ENCODE measurements at regions not wholly inside any gene's neighbourhood (a gene's known extent, or its start where the extent isn't known, plus 50 kb on each side); places are given as distances from the start of the nearest gene placed in this dataset.

DNA sequence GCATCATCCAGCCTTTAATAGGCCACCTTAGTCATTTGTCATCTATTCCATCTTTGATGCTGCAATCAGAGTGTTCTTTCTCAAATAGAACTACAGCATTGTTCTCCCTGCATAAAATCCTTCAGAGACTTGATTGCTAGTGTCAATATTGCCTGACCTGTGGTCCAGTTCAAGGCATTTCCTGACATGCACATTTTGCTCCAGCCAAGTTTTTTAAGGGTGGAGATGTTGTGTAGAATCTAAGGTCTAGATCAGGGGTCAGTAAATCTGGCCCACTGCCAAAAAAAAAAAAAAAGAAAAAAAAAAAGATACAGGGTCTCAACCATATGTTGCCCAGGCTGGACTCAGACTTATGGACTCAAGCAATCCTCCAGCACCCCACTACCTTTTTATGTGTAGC is 354.4 kb downstream of the FRK start:
- no peak for DNase-seq (ENCODE audit: low read depth, low spot score)
- H3K36me3 ChIP-seq (ENCODE audit: insufficient read depth, insufficient read length, low read length): no peaks in the 10 kb centered on the region
- H3K27me3 ChIP-seq (ENCODE audit: insufficient read depth, insufficient read length): no peaks in the 10 kb centered on the region
- H3K9ac ChIP-seq (ENCODE audit: insufficient read length, low read depth): no peak overlapping the region
- H3K4me3 ChIP-seq (ENCODE audit: insufficient read length, low read depth): no peak overlapping the region
- no peaks in the 10 kb centered on the region for H3K9me3 ChIP-seq (ENCODE audit: insufficient read depth, low read length)
- TF ChIP-seq ZNF274 (IDR thresholded peaks at IDR 0.05; ENCODE audit: low read depth, low read length) (no peak), YY1 (IDR thresholded peaks at IDR 0.05; ENCODE audit: insufficient read depth, insufficient read length) (no peak), SUZ12 (IDR thresholded peaks at IDR 0.05; ENCODE audit: extremely low read depth, insufficient read depth, insufficient read length) (no peak)
- H3K4me1 ChIP-seq (ENCODE audit: insufficient read depth, insufficient read length): no peaks in the 10 kb centered on the region

DNA sequence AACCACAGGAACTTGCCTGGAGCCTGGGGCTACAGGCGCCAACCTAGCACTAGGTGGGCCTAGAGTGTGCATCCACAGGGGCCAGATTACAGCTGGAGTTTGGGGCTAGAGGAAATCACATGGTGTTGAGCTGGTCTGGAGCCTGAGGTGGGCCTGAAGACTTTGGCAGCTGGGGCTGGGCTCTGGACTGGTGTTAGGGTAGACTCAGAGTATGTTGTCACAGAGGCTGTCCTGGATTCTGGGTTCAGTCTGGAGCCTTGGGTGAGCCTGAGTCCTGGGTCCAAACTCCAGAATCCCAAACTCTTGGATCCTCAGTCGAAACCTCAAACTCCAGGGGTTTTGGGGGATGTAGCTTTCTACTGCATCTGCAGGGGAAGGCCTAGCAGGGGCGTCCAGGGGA is 356.7 kb downstream of the FRK start:
- no peaks in the 10 kb centered on the region for H3K9me3 ChIP-seq (ENCODE audit: insufficient read depth, low read length)
- H3K4me1 ChIP-seq (ENCODE audit: insufficient read depth, insufficient read length): no peaks in the 10 kb centered on the region
- H3K4me3 ChIP-seq (ENCODE audit: insufficient read length, low read depth): no peak overlapping the region
- no peak overlapping the region for H3K9ac ChIP-seq (ENCODE audit: insufficient read length, low read depth)
- no peak for DNase-seq (ENCODE audit: low read depth, low spot score)
- TF ChIP-seq SUZ12 (IDR thresholded peaks at IDR 0.05; ENCODE audit: extremely low read depth, insufficient read depth, insufficient read length) (no peak), ZNF274 (IDR thresholded peaks at IDR 0.05; ENCODE audit: low read depth, low read length) (no peak), YY1 (IDR thresholded peaks at IDR 0.05; ENCODE audit: insufficient read depth, insufficient read length) (no peak)
- no peaks in the 10 kb centered on the region for H3K27me3 ChIP-seq (ENCODE audit: insufficient read depth, insufficient read length)
- no peaks in the 10 kb centered on the region for H3K36me3 ChIP-seq (ENCODE audit: insufficient read depth, insufficient read length, low read length)

DNA sequence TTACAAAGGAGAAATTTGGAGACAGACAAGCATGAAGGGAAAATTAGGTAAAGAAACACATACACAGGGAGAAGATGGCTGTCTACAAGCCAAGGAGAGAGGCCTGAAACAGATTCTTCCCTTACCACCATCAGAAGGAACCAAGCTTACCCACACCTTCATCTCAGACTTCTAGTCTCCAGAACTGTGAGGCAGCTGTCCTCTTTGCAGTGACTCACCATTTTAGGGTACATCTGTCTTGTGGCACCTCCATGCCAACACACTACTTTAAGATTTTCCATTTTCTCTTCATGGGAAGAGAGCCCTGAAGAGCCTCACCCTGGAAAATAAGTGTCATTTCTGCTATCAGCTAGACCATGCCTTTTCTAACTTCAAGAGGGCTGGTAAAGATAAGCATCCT is 369.3 kb downstream of the FRK start:
- no peak for DNase-seq (ENCODE audit: low read depth, low spot score)
- H3K9me3 ChIP-seq (ENCODE audit: insufficient read depth, low read length): no peaks in the 10 kb centered on the region
- no peak for TF ChIP-seq YY1 (IDR thresholded peaks at IDR 0.05; ENCODE audit: insufficient read depth, insufficient read length)
- no peak for TF ChIP-seq ZNF274 (IDR thresholded peaks at IDR 0.05; ENCODE audit: low read depth, low read length)
- no peak for TF ChIP-seq SUZ12 (IDR thresholded peaks at IDR 0.05; ENCODE audit: extremely low read depth, insufficient read depth, insufficient read length)
- no peak overlapping the region for H3K9ac ChIP-seq (ENCODE audit: insufficient read length, low read depth)
- no peaks in the 10 kb centered on the region for H3K36me3 ChIP-seq (ENCODE audit: insufficient read depth, insufficient read length, low read length)
- H3K27me3 ChIP-seq (ENCODE audit: insufficient read depth, insufficient read length): no peaks in the 10 kb centered on the region
- no peak overlapping the region for H3K4me3 ChIP-seq (ENCODE audit: insufficient read length, low read depth)
- H3K4me1 ChIP-seq (ENCODE audit: insufficient read depth, insufficient read length): no peaks in the 10 kb centered on the region

- no peaks in the 10 kb centered on the region for H3K27me3 ChIP-seq (ENCODE audit: insufficient read depth, insufficient read length)
- no peak for TF ChIP-seq ZNF274 (IDR thresholded peaks at IDR 0.05; ENCODE audit: low read depth, low read length)
- TF ChIP-seq SUZ12 (IDR thresholded peaks at IDR 0.05; ENCODE audit: extremely low read depth, insufficient read depth, insufficient read length): no peak
- no peak for TF ChIP-seq YY1 (IDR thresholded peaks at IDR 0.05; ENCODE audit: insufficient read depth, insufficient read length)
- H3K9ac ChIP-seq (ENCODE audit: insufficient read length, low read depth): no peak overlapping the region
Observed at GRCh38 chr6:115690854-115691253, 369.8 kb downstream of the FRK start.

DNA sequence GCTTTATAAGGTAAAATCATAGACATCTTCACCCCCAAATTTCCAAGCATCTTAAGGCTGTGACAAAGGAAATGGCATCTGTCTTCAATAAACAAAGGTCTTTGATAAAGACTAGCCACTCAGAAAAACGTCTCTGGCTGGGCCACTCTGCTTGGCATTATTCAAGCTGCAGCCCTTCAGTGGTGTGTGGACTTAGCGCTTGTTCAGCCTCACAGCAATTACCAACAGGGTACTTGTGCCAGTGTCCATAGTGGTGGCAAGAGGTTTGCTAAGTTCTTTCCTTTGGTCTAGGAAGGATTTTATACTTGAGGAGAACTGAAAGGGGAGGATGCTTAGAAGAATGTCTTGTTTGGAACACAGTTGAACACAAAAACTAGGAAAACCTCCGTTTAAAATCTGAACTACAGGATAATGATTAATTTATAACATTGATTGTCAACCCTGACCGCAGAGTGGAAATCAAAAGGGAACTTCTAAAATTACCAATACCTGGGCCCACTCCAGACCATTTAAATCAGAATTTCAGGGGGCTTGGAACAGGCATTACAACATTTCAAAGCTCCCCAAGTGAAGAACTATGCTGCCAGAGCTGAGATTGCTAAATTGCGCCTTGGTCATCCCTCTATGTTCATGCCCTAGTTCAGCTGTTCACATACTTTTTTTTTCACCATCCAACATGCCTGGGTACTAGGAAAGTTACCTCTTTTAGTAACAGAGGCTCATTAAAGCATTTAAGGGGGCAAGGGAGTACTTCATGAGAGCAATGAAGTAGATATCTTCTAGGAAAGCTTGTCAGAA is 378.5 kb downstream of the FRK start:
- DNase-seq (ENCODE audit: low read depth, low spot score): no peak
- Histone ChIP-seq H3K4me1 (ENCODE audit: insufficient read depth, insufficient read length) (no peaks in the 10 kb centered on the region), H3K9ac (ENCODE audit: insufficient read length, low read depth) (no peak overlapping the region), H3K9me3 (ENCODE audit: insufficient read depth, low read length) (no peaks in the 10 kb centered on the region), H3K4me3 (ENCODE audit: insufficient read length, low read depth) (no peak overlapping the region), H3K36me3 (ENCODE audit: insufficient read depth, insufficient read length, low read length) (no peaks in the 10 kb centered on the region), H3K27me3 (ENCODE audit: insufficient read depth, insufficient read length) (no peaks in the 10 kb centered on the region)
- TF ChIP-seq ZNF274 (IDR thresholded peaks at IDR 0.05; ENCODE audit: low read depth, low read length) (no peak), SUZ12 (IDR thresholded peaks at IDR 0.05; ENCODE audit: extremely low read depth, insufficient read depth, insufficient read length) (no peak), YY1 (IDR thresholded peaks at IDR 0.05; ENCODE audit: insufficient read depth, insufficient read length) (no peak)

More at GRCh38 chr6:115690854-115691253, 369.8 kb downstream of the FRK start:
- DNase-seq (ENCODE audit: low read depth, low spot score): no peak
- Histone ChIP-seq H3K9me3 (ENCODE audit: insufficient read depth, low read length) (no peaks in the 10 kb centered on the region), H3K4me1 (ENCODE audit: insufficient read depth, insufficient read length) (no peaks in the 10 kb centered on the region), H3K36me3 (ENCODE audit: insufficient read depth, insufficient read length, low read length) (no peaks in the 10 kb centered on the region), H3K4me3 (ENCODE audit: insufficient read length, low read depth) (no peak overlapping the region)

DNA sequence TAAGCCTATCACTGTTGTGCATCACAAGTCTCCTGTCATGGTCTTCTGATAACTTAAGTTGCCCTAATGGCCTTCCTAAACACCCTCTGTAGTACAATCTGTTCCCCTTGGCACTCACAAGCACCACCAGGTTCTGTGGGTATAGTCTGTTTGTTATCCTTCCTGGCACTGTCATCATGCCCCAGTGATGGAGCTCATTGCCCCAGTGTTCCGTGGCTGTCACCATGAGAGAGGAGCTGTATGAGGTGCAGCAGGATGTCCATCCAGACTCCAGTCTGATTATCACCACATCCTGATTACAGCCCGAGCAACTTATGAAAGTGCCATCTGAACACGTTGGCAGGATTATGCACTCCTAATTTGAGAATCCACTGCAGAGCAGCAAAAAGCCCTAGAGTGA is 380.1 kb downstream of the FRK start:
- Histone ChIP-seq H3K36me3 (ENCODE audit: insufficient read depth, insufficient read length, low read length) (no peaks in the 10 kb centered on the region), H3K4me1 (ENCODE audit: insufficient read depth, insufficient read length) (no peaks in the 10 kb centered on the region), H3K9ac (ENCODE audit: insufficient read length, low read depth) (no peak overlapping the region), H3K27me3 (ENCODE audit: insufficient read depth, insufficient read length) (no peaks in the 10 kb centered on the region), H3K4me3 (ENCODE audit: insufficient read length, low read depth) (no peak overlapping the region), H3K9me3 (ENCODE audit: insufficient read depth, low read length) (no peaks in the 10 kb centered on the region)
- DNase-seq (ENCODE audit: low read depth, low spot score): no peak
- no peak for TF ChIP-seq YY1 (IDR thresholded peaks at IDR 0.05; ENCODE audit: insufficient read depth, insufficient read length)

DNA sequence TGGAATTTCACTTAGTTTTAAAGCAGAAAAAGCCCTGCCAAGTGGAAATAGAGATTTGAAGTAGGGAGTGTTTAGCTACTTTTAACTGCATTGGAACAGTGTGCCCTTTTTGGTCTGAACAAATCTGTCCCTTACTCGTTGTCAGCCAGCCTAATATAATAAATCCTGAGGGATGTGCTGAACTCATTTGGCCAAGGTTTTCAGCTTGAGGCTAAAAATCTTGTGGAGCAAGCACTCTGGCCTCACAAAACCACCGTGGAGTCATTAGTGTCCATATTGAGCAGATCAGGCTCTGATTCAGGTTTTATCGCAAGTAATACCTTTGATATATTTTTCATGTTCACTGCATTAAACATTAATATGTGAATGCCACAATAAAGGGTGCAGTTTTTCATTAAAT is 383.5 kb downstream of the FRK start:
- DNase-seq (ENCODE audit: low read depth, low spot score): no peak
- H3K4me1 ChIP-seq (ENCODE audit: insufficient read depth, insufficient read length): no peaks in the 10 kb centered on the region
- TF ChIP-seq YY1 (IDR thresholded peaks at IDR 0.05; ENCODE audit: insufficient read depth, insufficient read length): no peak
- no peak for TF ChIP-seq ZNF274 (IDR thresholded peaks at IDR 0.05; ENCODE audit: low read depth, low read length)
- no peak for TF ChIP-seq SUZ12 (IDR thresholded peaks at IDR 0.05; ENCODE audit: extremely low read depth, insufficient read depth, insufficient read length)
- H3K9ac ChIP-seq (ENCODE audit: insufficient read length, low read depth): no peak overlapping the region
- no peaks in the 10 kb centered on the region for H3K36me3 ChIP-seq (ENCODE audit: insufficient read depth, insufficient read length, low read length)
- no peaks in the 10 kb centered on the region for H3K27me3 ChIP-seq (ENCODE audit: insufficient read depth, insufficient read length)
- H3K9me3 ChIP-seq (ENCODE audit: insufficient read depth, low read length): no peaks in the 10 kb centered on the region
- H3K4me3 ChIP-seq (ENCODE audit: insufficient read length, low read depth): no peak overlapping the region
